ENCODE measurements at regions not wholly inside any gene's neighbourhood (a gene's known extent, or its start where the extent isn't known, plus 50 kb on each side); places are given as distances from the start of the nearest gene placed in this dataset.

GRCh38 chr4:11537846-11538245 is 109.2 kb upstream of the HS3ST1 start:
- no peak for TF ChIP-seq CTCF (IDR thresholded peaks at IDR 0.05)
- no peak for TF ChIP-seq POLR2AphosphoS5 (IDR thresholded peaks at IDR 0.05)
- TF ChIP-seq POLR2A (IDR thresholded peaks at IDR 0.05): no peak
- no peak for TF ChIP-seq EP300 (IDR thresholded peaks at IDR 0.05)
